HEK293T (cell line): ENCODE measurements at regions not wholly inside any gene's neighbourhood (a gene's known extent, or its start where the extent isn't known, plus 50 kb on each side); places are given as distances from the start of the nearest gene placed in this dataset.

Source experiments
- CTCF ChIA-PET: fragments of 350-600 bp; formaldehyde crosslinking; extraction: SDS; loops from one replicate; lab custom pipeline; 2021; ENCODE audit warnings: antibody characterized with exemption, inconsistent platforms; lab: Yijun Ruan, JAX
- POLR2A ChIA-PET: fragments of 350-600 bp; formaldehyde crosslinking; extraction: SDS; loops from one replicate; lab custom pipeline; 2020; ENCODE audit warnings: antibody characterized with exemption, inconsistent platforms; lab: Yijun Ruan, JAX
- DNase-seq: peaks from one replicate; pipeline ENCODE4 v3.0.0; 2012; ENCODE audit warnings: mixed read lengths; ENCODE audit errors: extremely low spot score
- ARNT ChIP-seq: fragments of 450-650 bp; IDR thresholded peaks from 2 replicates; pipeline ENCODE4 v1.6.1; 2017; ENCODE audit warnings: mild to moderate bottlenecking
- BHLHE40 ChIP-seq: fragments of 450-650 bp; IDR thresholded peaks from 2 replicates; pipeline ENCODE4 v1.6.1; 2016; ENCODE audit warnings: mild to moderate bottlenecking, moderate library complexity, borderline replicate concordance
- CTBP1 ChIP-seq: fragments of 450-650 bp; IDR thresholded peaks from 2 replicates; pipeline ENCODE4 v1.6.1; 2016; ENCODE audit warnings: borderline replicate concordance
- ELF4 ChIP-seq: fragments of 450-650 bp; IDR thresholded peaks from 2 replicates; pipeline ENCODE4 v1.6.1; 2017; ENCODE audit warnings: antibody characterized with exemption
- FOXA1 ChIP-seq: fragments of 450-650 bp; IDR thresholded peaks from 2 replicates; pipeline ENCODE4 v1.6.1; 2016; ENCODE audit warnings: mild to moderate bottlenecking
- FOXK2 ChIP-seq: fragments of 450-650 bp; IDR thresholded peaks from 2 replicates; pipeline ENCODE4 v1.6.1; 2016; ENCODE audit warnings: mild to moderate bottlenecking
- FOXM1 ChIP-seq: fragments of 450-650 bp; IDR thresholded peaks from 2 replicates; pipeline ENCODE4 v1.6.1; 2017; ENCODE audit warnings: mild to moderate bottlenecking, borderline replicate concordance
- HDGF ChIP-seq: fragments of 450-650 bp; IDR thresholded peaks from 2 replicates; pipeline ENCODE4 v1.6.1; 2017; ENCODE audit warnings: antibody characterized with exemption, borderline replicate concordance
- L3MBTL2 ChIP-seq: fragments of 450-650 bp; conservative IDR thresholded peaks from 2 replicates; pipeline ENCODE4 v1.6.1; 2016; ENCODE audit warnings: mild to moderate bottlenecking
- LEF1 ChIP-seq: fragments of 450-650 bp; IDR thresholded peaks from 2 replicates; pipeline ENCODE4 v1.6.1; 2017; ENCODE audit warnings: mild to moderate bottlenecking, borderline replicate concordance
- NFRKB ChIP-seq: fragments of 450-650 bp; IDR thresholded peaks from 2 replicates; pipeline ENCODE4 v1.6.1; 2016; ENCODE audit warnings: mild to moderate bottlenecking, moderate library complexity
- PKNOX1 ChIP-seq: fragments of 450-650 bp; IDR thresholded peaks from 2 replicates; pipeline ENCODE4 v1.6.1; 2016
- SP1 ChIP-seq: fragments of 450-650 bp; IDR thresholded peaks from 2 replicates; pipeline ENCODE4 v1.6.1; 2017
- SUZ12 ChIP-seq: fragments of 450-650 bp; IDR thresholded peaks from 2 replicates; pipeline ENCODE4 v1.6.1; 2016; ENCODE audit warnings: mild to moderate bottlenecking
- TARDBP ChIP-seq: fragments of 450-650 bp; IDR thresholded peaks from 2 replicates; pipeline ENCODE4 v1.6.1; 2016
- ZNF384 ChIP-seq: fragments of 450-650 bp; IDR thresholded peaks from 2 replicates; pipeline ENCODE4 v1.6.1; 2016

GRCh38 chr13:59373341-59373740 lies 790.4 kb downstream of the DIAPH3 start:
- ChIA-PET CTCF (no interaction called here), POLR2A (no interaction called here)
- TF ChIP-seq ARNT (no peak), SUZ12 (no peak), FOXA1 (no peak)
- no peak for DNase-seq

GRCh38 chr13:59374691-59375090 lies 789.0 kb downstream of the DIAPH3 start:
- ChIA-PET POLR2A (no interaction called here), CTCF (no interaction called here)
- no peak for DNase-seq
- TF ChIP-seq CTBP1 = no peak
- no peak for TF ChIP-seq HDGF
- TF ChIP-seq BHLHE40 = no peak
- no peak for TF ChIP-seq FOXM1
- TF ChIP-seq SUZ12 = no peak
- no peak for TF ChIP-seq ARNT
- TF ChIP-seq PKNOX1 = no peak
- no peak for TF ChIP-seq TARDBP
- no peak for TF ChIP-seq FOXA1
- no peak for TF ChIP-seq ELF4
- no peak for TF ChIP-seq NFRKB
- TF ChIP-seq ZNF384 = no peak
- TF ChIP-seq L3MBTL2 = no peak
- no peak for TF ChIP-seq FOXK2

- ChIA-PET POLR2A (no interaction called here), CTCF (no interaction called here)
- no peak for DNase-seq
- no peak for TF ChIP-seq FOXK2
Observed at GRCh38 chr13:59384154-59384553, 779.6 kb downstream of the DIAPH3 start.

- DNase-seq = peak; percentile 58
- no peak for TF ChIP-seq LEF1
- peak; percentile 36; the same call in 1 of the 2 replicates for TF ChIP-seq ELF4
- no peak for TF ChIP-seq SP1
- ChIA-PET POLR2A (no interaction called here), CTCF (interaction anchor here (0.6 to 0.7 kb wide), 2 partner anchors 649 to 1511 kb away, joined by 3 to 4 read pairs; no protein-coding TSS in a partner anchor)
Observed at GRCh38 chr13:59391696-59392095, 772.0 kb downstream of the DIAPH3 start.

- DNase-seq = no peak
- TF ChIP-seq SP1 (no peak), PKNOX1 (no peak), FOXK2 (no peak), ARNT (no peak), LEF1 (no peak), FOXA1 (no peak), BHLHE40 (no peak), ELF4 (no peak), TARDBP (no peak)
- POLR2A ChIA-PET = no interaction called here
- CTCF ChIA-PET = interaction anchor here (0.6 to 0.7 kb wide), 2 partner anchors 650 to 1512 kb away, joined by 3 to 4 read pairs; no protein-coding TSS in a partner anchor
Observed at GRCh38 chr13:59392328-59392727, 771.4 kb downstream of the DIAPH3 start.

GRCh38 chr13:59394496-59394895 lies 769.2 kb downstream of the DIAPH3 start:
- TF ChIP-seq ZNF384 = no peak
- CTCF ChIA-PET = no interaction called here
- POLR2A ChIA-PET = no interaction called here
- no peak for DNase-seq

GRCh38 chr13:59398127-59398526 lies 765.6 kb downstream of the DIAPH3 start:
- ChIA-PET CTCF (no interaction called here), POLR2A (no interaction called here)
- no peak for DNase-seq
- no peak for TF ChIP-seq LEF1
- no peak for TF ChIP-seq ARNT
- no peak for TF ChIP-seq CTBP1

- ChIA-PET CTCF (interaction anchor here (0.6 kb wide), 1 partner anchor 301 kb away, joined by 3 read pairs; no protein-coding TSS in a partner anchor), POLR2A (no interaction called here)
- no peak for DNase-seq
- TF ChIP-seq TARDBP (no peak), SP1 (no peak), BHLHE40 (no peak), ELF4 (no peak), ARNT (no peak), NFRKB (no peak), FOXA1 (no peak), L3MBTL2 (no peak), FOXK2 (no peak), LEF1 (no peak), FOXM1 (no peak), PKNOX1 (no peak), CTBP1 (no peak), ZNF384 (no peak)
Observed at GRCh38 chr13:59398661-59399060, 765.1 kb downstream of the DIAPH3 start.
